SKM-1 (cell line): ENCODE measurements at regions not wholly inside any gene's neighbourhood (a gene's known extent, or its start where the extent isn't known, plus 50 kb on each side); places are given as distances from the start of the nearest gene placed in this dataset.

Experiments used
- DNase-seq: peaks from one replicate; lab custom pipeline; 2025; ENCODE audit not compliant: unreplicated experiment; lab: John Stamatoyannopoulos, UW

DNA sequence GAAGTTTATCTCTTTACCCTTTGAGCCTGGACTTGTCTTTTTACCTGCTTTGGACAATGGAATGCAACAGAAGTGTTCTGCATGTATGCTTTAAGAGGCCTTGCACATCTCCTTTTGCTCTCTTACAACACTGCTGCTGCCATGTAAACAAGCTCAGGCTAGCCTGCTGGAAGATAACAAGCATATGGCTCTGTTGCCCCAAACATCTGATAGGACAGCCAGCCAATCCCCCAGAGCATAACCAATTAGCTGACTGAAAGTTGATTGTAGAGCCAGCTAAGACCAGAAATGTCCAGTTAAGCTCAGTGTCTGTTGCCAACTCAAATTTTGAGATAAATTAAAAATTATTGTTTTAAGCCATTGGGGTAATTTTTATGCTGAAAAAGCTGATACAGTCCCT lies 510.6 kb upstream of the CNKSR2 start:
- DNase-seq, result no peak

DNA sequence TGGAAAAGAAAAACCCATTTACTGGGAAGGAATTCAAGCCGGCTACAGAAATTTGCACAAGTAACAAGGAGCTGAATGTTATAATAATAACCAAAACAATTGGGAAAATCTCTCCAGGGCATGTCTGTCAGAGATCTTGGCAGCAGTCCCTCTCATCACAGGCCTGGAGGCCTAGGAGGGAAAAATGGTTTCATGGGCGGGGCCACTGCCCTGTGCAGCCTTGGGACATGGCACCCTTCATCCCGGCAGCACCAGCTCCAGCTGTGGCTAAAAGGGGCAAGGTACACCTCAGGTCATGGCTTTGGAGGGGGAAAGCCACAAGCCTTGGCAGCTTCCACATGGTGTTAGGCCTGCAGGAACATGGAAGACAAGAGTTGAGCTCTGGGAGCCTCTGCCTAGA lies 513.1 kb upstream of the CNKSR2 start:
- DNase-seq, result no peak

DNA sequence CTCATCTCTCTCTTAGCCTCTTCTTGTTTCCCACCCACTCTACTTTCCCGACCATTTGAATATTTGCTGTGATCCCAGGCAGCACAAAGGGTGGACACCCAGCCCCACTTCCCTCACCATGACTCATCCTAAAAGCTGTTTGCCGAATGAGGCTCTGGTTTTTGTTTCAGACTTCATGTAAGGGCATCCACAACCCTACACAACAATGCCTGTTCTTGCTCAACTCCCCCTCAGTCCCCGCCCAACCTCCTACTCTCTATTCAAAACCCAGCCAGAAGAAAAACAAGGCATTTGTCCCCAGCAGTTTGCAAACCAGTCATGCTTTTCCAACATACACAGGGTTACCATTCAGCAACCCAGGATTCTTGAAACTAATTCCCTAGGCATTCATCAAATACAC lies 516.5 kb upstream of the CNKSR2 start:
- no peak for DNase-seq

DNA sequence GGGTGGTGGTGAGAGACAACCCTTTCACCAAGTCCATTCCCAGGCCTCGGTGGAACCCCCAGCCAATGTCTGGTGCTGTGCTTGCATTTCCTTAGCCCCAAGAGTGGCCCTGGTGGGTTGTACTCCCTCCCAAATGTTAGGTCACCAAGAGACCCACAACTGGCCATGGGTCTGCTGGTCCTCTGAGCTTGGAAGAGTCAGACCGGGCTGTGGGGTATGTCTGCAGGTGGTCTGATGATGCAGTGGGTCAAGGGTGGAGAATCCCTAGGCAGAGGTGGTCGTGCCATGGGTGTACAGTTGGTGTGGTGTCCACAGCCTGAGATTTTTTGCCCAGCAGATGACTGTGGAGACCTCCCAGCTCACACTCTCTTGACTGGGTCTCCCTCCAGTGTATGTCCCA lies 535.7 kb upstream of the CNKSR2 start:
- DNase-seq, result no peak

DNA sequence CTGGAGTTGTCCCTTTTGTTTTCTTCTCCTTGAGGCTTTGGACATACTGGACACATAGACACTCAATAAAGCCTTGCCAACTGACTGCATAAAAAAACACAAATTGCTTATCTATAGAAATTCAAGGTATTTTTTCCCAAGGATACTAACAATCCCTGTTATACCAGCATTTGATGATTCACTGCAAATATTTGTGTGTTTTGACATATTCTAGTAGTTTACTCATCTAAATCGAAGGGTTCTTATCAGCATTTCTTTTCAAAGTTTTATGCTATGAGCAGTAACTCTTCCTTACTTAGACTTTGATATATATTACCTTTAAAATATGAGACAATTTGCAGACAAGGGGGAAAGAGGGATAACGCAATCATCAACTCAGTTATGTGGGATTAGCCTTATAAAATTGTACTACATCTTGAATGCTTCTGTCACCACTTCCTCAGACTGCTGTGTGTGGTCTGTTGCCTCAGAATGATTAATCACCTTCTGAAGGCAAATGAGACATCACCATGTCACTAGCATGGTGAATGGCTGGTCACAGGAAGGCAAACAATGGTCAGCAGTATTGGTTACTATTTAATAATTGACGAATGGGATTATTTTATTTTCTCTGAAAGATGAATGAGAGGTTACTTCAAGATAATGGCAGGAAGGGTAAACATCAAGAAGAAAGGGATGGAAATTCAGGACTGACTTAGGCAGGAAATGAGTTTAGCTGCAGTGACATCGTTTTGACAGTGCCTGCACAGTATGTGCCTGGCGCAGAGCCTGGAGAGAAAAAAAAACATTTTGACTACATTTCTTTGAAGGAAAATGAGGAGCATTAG lies 544.3 kb upstream of the CNKSR2 start:
- DNase-seq, result no peak

DNA sequence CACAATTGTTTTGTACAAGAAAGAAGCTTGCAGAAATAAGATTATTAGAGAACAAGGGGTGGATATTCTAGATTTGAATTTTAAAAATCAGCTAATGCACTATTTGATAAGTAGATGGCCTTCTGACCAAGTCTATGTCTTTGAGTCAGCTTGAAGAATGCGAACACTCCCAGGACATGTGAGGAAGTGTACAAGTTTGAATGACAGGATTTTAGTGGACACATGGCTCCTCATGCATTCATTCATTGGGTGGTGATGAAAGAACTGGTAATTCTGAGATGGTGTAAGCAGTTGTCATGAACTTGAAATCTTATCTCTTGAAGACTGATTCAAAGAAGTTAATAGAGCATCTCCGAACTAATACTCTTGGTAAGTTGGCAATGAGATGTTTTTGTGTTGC lies 548.2 kb upstream of the CNKSR2 start:
- no peak for DNase-seq

DNA sequence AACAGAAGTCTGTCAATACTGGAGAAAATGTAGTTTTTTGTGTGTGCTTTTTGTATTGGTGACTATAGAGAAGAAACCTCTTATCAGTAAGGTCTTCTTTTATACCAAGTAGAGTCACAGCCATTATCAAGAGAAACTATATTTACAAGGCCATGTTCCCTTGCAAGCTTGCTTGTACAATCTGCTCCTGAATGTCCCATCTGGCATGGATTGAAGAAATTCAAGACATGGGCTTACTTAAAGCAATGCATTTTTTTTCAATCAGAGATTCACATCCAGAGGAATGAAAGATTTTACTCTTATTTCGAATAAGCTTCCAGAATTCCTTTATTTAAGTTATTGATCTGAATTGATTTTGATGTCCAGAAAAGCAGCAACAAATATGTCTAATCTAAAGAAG lies 537.3 kb upstream of the RPS6KA3 start:
- DNase-seq, result no peak

DNA sequence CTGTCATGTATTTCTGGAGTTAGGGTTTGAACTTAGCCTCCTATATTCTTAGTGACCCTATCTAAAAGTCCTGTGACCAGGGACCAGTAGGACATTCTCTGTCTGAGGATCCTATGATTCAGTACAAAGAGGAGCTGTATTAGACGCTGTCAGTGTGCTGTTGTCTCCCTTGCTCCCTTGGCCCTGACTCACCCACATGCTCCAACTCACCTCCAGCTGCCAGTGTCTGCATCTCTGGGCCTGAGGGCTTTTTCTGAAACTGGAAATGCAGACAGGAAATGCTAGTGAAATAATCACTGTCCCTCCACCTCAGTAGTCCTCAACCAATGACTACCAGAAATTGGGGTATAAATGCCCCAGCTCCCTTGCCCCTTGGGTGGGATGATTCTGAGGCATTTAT lies 535.3 kb upstream of the RPS6KA3 start:
- no peak for DNase-seq

DNA sequence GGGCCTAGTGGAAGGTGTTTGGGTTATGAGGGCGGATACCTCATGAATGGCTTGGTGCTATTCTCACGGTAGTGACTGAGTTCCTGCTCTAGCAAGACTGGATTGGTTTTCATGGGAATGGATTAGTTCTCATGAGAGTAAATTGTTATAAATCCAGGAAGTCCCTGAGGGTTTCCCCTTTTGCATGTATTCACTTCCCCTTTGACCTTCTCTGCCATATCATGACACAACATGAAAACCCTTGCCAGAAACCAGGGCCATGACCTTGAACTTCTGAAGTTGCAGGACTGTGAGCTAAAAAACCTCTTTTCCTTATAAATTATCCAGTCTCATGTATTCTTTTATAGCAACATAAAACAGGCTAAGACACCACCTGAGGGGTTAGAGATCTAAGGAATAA lies 529.7 kb upstream of the RPS6KA3 start:
- no peak for DNase-seq

DNA sequence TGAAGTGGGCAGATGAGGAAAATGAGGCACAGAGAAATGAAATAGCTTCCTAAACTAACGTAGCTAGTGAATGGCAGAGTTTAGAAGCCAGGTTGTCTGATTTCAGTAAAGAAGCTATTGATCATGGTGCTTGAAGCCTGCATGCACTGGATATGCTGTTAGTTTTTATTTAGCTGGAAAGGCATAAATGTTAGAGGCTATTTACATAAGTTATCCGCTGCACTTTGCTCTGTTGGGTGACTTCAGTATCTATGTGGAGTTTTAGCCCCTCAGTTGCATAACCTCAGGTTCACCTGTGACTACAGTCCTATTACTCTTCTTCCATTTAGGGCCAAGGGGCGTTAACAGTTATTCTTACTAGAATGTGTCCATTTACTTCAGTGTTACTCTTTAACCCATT lies 522.4 kb upstream of the RPS6KA3 start:
- no peak for DNase-seq

DNA sequence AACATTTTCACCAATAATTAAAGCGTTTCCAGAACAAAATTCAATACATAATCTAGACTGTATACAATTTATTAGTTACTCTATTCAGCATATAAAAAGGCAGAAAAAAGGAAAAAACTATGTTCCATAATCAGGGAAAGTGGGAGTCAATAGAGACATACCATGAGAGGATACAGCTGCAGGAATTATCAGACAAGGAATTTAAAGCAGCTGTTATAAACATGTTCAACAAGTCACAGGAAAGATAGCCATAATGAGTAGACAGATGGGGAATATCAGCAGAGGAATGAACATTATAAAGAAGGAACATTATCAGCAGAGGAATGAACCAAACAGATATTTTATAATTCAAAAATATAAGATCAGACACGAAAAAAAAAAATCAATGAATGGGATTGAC lies 500.6 kb upstream of the RPS6KA3 start:
- no peak for DNase-seq

DNA sequence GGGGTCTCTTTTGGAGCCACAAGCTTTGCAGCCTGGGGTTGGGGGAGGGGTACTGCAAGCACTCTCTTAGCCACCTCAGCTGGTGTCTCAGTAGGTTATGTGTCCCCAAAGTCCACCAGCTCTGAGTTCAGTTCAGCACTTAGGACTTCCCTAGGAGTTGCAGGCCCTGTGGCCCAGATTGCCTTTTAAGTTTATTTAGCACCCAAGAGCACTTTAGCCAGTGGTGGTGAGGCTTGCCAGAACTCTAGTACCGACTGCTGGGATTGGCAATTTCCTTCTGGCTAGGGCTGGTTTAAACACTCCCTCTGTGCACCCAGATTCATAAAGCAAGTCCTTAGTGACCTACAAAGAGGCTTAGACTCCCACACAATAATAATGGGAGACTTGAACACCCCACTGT lies 489.9 kb upstream of the RPS6KA3 start:
- no peak for DNase-seq

DNA sequence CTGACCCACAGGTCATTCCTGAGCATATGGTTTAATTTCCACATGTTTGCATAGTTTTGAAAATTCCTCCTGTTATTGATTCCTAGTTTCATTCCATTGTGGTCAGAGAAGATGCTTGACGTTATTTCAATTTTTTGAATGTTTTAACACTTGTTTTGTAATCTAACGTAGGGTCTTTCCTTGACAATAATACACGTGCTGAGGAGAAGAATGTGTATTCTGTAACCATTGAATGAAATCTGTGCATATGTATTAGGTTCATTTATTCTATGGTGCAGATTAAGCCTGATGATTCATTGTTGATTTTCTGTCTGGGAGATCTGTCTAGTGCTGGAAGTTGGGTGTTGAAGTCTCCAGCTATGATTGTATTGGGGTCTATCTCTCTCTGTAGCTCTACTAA lies 486.4 kb upstream of the RPS6KA3 start:
- DNase-seq, result no peak

DNA sequence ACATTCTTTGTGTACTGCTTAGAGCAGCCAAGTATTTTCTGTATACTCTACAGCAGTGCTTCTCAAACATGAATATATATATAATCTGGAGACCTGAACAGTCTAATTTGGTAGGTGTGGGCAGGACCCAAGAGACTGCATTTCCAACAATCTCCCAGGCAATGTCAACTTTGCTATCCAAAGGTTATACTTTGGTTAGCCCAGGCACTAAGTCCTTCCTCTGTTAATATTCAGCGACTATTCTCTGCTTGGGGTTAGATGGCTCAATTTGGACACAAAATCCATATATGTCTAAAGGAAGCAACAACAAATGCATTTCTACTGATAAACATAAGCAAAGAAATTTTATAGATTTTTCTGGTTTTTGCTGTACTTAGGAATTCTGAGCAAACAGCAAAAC lies 480.0 kb upstream of the RPS6KA3 start:
- no peak for DNase-seq

DNA sequence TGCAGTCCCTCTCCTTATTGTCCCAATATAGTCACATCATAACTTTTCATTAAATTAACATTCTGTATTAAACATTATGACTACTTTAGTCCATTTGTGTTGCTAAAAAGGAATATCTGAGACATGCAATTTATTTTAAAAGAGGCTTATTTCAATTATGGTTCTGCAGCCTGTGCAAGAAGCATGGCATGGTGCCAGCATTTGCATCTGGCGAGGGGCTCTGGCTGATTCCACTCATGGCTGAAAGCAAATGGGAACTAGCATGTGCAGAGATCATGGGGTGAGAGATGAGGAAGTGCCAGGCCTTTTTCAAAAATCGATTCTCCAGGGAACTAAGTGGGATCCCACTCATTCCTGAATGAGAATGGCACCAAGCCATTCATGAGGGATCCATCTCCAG lies 476.3 kb upstream of the RPS6KA3 start:
- DNase-seq, result no peak

DNA sequence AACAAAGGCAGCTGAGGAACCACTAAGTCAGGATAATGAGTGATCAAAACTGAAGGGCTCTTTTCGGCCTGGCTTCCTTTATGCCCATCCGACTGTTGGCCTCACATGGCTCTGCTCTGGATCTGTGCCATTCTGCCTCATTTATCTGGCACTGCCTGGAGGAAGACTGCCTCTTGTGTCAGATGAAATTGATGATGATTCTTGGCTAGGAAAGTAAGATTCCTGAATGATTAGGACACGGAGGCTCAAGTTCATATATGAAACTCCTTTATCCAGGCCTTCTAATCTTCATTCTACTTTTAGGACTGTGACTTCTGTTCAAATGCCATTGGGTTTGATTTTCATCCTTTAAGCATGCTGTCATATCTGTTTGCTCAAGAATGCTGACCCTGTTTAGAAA lies 475.4 kb upstream of the RPS6KA3 start:
- DNase-seq, result no peak

DNA sequence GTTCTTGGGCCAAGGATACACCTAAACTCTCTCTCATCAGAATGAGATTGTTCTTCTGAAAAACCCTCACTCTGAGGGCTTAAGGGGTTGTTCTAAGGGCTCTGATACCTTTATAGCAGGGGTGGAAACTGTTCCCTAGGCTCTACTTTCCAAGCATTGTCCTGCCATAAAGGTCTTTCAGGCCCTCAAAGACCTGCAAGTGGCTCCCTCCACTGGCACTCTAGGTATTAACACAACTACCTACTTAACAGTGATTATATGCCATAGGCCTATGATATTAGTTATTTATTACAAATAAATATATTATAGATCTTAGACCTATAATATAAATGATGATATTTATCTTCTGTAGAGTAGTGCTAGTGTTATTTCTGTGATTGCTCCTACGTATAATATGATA lies 473.7 kb upstream of the RPS6KA3 start:
- DNase-seq, result no peak

DNA sequence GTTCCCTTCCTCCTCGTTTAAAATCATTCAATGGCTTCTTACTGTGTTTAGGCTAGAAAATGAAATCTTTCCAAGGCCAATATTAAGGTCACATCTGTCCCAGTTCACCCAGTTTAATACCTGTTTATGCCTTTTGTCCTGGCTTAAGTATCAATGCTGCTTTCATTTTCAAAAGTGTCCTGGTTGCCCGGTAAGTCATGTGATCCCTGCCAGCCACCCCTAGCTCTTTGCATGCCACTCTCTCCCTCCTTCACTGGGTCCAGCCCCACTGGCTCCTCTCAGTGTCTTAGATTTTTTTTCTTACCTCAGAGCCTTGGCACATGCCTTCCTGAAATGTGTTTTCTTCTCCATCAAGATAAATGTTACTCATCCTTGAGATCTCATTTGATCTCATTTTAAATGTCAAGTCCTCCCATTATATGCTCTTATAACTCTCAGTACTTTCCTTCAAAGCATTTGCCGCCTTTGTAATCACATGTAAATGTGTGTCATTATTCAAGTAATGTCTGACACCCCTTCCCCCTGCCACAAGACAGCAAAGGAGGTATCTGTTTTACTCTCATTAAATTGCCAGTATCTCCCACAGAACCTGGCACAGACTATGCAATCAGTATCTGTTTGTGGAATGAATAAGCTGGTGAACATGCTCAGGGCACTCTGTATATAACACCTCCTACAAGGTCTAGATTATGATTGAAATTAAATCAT lies 472.5 kb upstream of the RPS6KA3 start:
- DNase-seq, result no peak

DNA sequence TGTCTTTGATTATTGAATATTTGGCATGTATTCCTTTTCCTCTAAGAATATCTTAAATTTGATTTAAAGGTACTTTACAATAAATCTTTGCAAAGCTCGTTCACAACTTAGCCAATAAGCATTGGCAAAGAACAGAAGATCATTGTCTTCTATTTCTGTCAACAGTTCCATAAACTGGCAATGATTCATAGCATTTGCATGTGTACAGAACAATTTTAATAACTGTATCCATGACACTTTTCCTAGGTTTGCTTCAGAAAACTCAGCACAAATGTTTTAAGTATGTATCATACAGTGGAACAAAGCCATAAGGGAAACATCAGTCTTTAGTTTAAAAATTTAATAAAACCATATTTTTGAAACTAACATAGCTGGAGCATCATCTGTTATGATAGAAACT lies 462.7 kb upstream of the RPS6KA3 start:
- no peak for DNase-seq

DNA sequence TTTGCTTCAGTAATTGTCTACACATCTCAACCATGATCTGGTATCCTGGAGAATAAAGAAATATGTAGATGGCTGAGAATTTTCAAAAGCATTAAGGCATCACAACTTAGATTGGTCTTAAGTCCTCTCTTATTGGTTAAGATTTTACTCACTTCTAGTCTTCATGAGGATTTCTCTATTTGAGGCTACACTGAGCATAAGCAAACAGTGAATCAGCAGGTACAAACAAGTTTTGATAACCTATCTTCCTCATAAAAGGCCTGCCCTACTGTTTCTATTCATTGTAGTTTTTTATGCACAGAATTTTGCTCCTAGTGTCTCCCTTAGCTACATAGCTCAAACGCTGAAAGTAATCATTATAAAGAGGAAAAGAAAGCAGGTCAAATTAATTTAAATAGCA lies 460.7 kb upstream of the RPS6KA3 start:
- DNase-seq, result no peak

DNA sequence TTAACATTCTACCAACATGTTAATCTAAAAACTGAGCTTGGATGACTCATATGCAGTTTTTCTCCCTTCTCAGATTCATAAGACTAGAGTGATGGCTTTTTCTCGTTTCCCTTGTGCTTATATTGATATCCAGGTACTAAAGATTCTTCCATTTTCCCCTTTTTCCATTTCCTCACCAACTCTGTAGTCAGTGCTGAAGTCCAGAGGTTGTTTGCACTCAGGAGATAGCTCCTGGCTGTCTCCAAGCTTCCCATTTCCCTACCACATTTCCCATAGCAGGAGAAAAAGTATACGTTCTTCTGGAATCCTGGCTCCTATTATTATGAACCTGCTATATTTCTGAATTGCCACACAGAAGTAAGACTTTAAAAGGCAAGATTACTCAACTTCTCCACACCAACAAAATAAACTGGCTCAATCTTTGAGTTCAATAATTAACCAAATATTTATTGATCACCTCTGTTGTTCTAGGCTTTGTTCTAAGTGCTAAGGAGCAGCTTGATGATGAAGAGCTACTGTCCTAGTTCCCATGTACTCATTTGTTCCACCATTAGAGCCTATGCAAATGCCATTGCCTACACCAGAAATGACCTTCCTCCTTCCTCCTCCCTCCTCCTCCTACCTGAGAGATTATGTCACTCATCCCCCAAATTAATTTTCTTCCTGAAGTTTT lies 454.4 kb upstream of the RPS6KA3 start:
- no peak for DNase-seq
